Lower leg skin (tissue), 3 donors: ENCODE measurements at regions not wholly inside any gene's neighbourhood (a gene's known extent, or its start where the extent isn't known, plus 50 kb on each side); places are given as distances from the start of the nearest gene placed in this dataset.

Source experiments
- CTCF ChIP-seq, 3 donors: fragments of 450-650 bp; IDR thresholded peaks; one replicate each; pipeline ENCODE4 v1.5.1; 2016; ENCODE audit warnings: antibody characterized with exemption in 3 of 3, mild to moderate bottlenecking in 3 of 3, moderate library complexity in 2 of 3
- POLR2A ChIP-seq, 2 donors: fragments of 450-650 bp; IDR thresholded peaks; one replicate each; pipeline ENCODE4 v1.6.1; 2016 to 2017; ENCODE audit warnings: antibody characterized with exemption in 2 of 2, mild to moderate bottlenecking in 1 of 2, moderate library complexity in 1 of 2

DNA sequence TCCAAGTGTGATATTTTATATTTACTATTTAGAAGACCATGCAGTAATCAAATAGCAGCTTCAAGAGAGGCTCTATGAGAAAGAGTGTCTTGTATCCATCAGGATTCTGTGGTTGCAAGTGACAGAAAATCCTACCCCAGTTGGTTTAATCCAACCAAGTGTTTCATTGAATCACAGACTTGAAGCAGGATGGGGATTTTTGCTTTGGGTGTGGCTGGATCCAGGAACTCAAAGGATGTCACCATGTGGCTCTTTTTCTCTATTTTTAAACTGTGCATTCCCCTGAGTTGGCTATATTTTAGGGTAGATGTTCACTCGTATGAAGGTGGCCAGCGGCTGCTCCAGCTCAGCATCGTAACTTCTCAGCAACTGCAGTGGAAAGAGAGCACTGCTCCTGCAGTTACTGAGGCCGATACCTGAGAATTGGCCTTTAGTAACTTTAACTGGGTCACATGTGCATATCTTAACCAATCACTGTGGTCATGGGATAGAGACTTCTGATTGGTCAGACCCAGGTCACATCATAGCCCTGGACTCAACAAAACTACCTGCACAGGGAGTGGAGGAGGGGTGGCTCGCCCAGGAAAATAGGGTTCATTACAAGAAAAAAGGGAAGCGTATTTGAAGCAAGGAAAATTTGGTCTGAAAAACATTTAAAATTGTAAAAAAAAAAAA, 396.1 kb upstream of the SULF2 start:
- TF ChIP-seq POLR2A (IDR thresholded peaks at IDR 0.05) = no peak
- TF ChIP-seq CTCF (IDR thresholded peaks at IDR 0.05) = no peak
